ENCODE measurements at regions not wholly inside any gene's neighbourhood (a gene's known extent, or its start where the extent isn't known, plus 50 kb on each side); places are given as distances from the start of the nearest gene placed in this dataset.

GRCh38 chr1:232111611-232112010 lies 485.0 kb downstream of the DISC1 start:
- H3K27me3 ChIP-seq, result peaks cover 8% of the 10 kb centered on the region; the same call in 1 of the 2 replicates
- no peak overlapping the region for H3K4me3 ChIP-seq
- H3K9me3 ChIP-seq (replicated peaks), result no peaks in the 10 kb centered on the region
- peak in 1 of 2 experiments; percentile 14 for DNase-seq
- H3K36me3 ChIP-seq, result no peaks in the 10 kb centered on the region
- H3K27ac ChIP-seq, result no peak overlapping the region
- H3K4me1 ChIP-seq, result peaks cover 10% of the 10 kb centered on the region; the same call in 1 of the 2 replicates

GRCh38 chr1:232110281-232111090 lies 483.9 kb downstream of the DISC1 start:
- DNase-seq, result no peak
- Histone ChIP-seq H3K9me3 (replicated peaks) (no peaks in the 10 kb centered on the region), H3K27me3 (peaks cover 8% of the 10 kb centered on the region; the same call in 1 of the 2 replicates), H3K27ac (no peak overlapping the region), H3K4me1 (peaks cover 10% of the 10 kb centered on the region; the same call in 1 of the 2 replicates), H3K4me3 (no peak overlapping the region), H3K36me3 (no peaks in the 10 kb centered on the region)

GRCh38 chr1:232109391-232109790 lies 482.8 kb downstream of the DISC1 start:
- no peak for DNase-seq
- peaks cover 8% of the 10 kb centered on the region; the same call in 1 of the 2 replicates for H3K27me3 ChIP-seq
- no peaks in the 10 kb centered on the region for H3K9me3 ChIP-seq (replicated peaks)

GRCh38 chr1:232108598-232108997 lies 482.0 kb downstream of the DISC1 start:
- no peak overlapping the region for H3K27ac ChIP-seq
- no peaks in the 10 kb centered on the region for H3K36me3 ChIP-seq
- peaks cover 10% of the 10 kb centered on the region; the same call in 1 of the 2 replicates for H3K4me1 ChIP-seq
- DNase-seq, result no peak
- H3K9me3 ChIP-seq (replicated peaks), result no peaks in the 10 kb centered on the region
- no peak overlapping the region for H3K4me3 ChIP-seq
- peaks cover 8% of the 10 kb centered on the region; the same call in 1 of the 2 replicates for H3K27me3 ChIP-seq

More at GRCh38 chr1:232109391-232109790, 482.8 kb downstream of the DISC1 start:
- H3K4me3 ChIP-seq, result no peak overlapping the region
- no peaks in the 10 kb centered on the region for H3K36me3 ChIP-seq
- no peak overlapping the region for H3K27ac ChIP-seq
- H3K4me1 ChIP-seq, result peaks cover 10% of the 10 kb centered on the region; the same call in 1 of the 2 replicates

- H3K9me3 ChIP-seq (replicated peaks), result no peaks in the 10 kb centered on the region
- H3K27ac ChIP-seq, result no peak overlapping the region
- H3K4me1 ChIP-seq, result peaks cover 5% of the 10 kb centered on the region; the same call in 1 of the 2 replicates
- H3K27me3 ChIP-seq, result peaks cover 8% of the 10 kb centered on the region; the same call in 1 of the 2 replicates
- DNase-seq, result no peak
- no peaks in the 10 kb centered on the region for H3K36me3 ChIP-seq
- no peak overlapping the region for H3K4me3 ChIP-seq
These were observed 479.8 kb downstream of the DISC1 start for GRCh38 chr1:232106415-232106814.

- Histone ChIP-seq H3K27me3 (peaks cover 8% of the 10 kb centered on the region; the same call in 1 of the 2 replicates), H3K4me1 (no peaks in the 10 kb centered on the region), H3K36me3 (no peaks in the 10 kb centered on the region), H3K4me3 (no peak overlapping the region), H3K27ac (no peak overlapping the region), H3K9me3 (replicated peaks) (no peaks in the 10 kb centered on the region)
- no peak for DNase-seq
These were observed 479.0 kb downstream of the DISC1 start for GRCh38 chr1:232105561-232105960.

GRCh38 chr1:232101231-232101630 lies 474.6 kb downstream of the DISC1 start:
- H3K27ac ChIP-seq, result no peak overlapping the region
- H3K4me3 ChIP-seq, result no peak overlapping the region
- H3K27me3 ChIP-seq, result no peaks in the 10 kb centered on the region
- H3K9me3 ChIP-seq (replicated peaks), result no peaks in the 10 kb centered on the region
- H3K36me3 ChIP-seq, result no peaks in the 10 kb centered on the region
- no peaks in the 10 kb centered on the region for H3K4me1 ChIP-seq
- DNase-seq, result no peak

- DNase-seq, result no peak
- Histone ChIP-seq H3K4me1 (no peaks in the 10 kb centered on the region), H3K27me3 (no peaks in the 10 kb centered on the region), H3K9me3 (replicated peaks) (no peaks in the 10 kb centered on the region), H3K27ac (no peak overlapping the region), H3K36me3 (no peaks in the 10 kb centered on the region), H3K4me3 (no peak overlapping the region)
These were observed 470.2 kb downstream of the DISC1 start for GRCh38 chr1:232096751-232097150.

Data from SJCRH30 (cell line).